ENCODE measurements at regions not wholly inside any gene's neighbourhood (a gene's known extent, or its start where the extent isn't known, plus 50 kb on each side); places are given as distances from the start of the nearest gene placed in this dataset.

DNA sequence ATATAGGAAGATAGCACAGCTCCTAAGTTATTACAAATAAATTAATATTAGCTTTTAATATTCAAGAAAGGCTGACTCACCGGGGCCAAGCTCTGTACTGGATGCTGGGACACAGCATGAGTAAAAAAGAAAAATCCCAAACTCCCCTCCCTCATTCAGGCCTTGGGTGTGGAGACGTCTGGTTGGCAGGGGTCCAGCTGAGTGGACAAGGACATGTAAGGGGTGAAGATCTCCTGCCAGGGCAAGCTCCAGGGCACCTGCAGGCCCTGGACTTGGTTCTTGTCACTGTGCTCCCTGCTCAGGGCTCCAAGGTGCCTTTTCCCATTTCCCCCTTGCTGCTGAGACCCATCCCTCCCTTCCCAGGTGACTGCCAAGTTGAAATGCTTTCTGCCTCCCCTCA is 388.5 kb downstream of the ENC1 start:
- TF ChIP-seq, protein P1, sequence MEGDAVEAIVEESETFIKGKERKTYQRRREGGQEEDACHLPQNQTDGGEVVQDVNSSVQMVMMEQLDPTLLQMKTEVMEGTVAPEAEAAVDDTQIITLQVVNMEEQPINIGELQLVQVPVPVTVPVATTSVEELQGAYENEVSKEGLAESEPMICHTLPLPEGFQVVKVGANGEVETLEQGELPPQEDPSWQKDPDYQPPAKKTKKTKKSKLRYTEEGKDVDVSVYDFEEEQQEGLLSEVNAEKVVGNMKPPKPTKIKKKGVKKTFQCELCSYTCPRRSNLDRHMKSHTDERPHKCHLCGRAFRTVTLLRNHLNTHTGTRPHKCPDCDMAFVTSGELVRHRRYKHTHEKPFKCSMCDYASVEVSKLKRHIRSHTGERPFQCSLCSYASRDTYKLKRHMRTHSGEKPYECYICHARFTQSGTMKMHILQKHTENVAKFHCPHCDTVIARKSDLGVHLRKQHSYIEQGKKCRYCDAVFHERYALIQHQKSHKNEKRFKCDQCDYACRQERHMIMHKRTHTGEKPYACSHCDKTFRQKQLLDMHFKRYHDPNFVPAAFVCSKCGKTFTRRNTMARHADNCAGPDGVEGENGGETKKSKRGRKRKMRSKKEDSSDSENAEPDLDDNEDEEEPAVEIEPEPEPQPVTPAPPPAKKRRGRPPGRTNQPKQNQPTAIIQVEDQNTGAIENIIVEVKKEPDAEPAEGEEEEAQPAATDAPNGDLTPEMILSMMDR (IDR thresholded peaks at IDR 0.05), result no peak

DNA sequence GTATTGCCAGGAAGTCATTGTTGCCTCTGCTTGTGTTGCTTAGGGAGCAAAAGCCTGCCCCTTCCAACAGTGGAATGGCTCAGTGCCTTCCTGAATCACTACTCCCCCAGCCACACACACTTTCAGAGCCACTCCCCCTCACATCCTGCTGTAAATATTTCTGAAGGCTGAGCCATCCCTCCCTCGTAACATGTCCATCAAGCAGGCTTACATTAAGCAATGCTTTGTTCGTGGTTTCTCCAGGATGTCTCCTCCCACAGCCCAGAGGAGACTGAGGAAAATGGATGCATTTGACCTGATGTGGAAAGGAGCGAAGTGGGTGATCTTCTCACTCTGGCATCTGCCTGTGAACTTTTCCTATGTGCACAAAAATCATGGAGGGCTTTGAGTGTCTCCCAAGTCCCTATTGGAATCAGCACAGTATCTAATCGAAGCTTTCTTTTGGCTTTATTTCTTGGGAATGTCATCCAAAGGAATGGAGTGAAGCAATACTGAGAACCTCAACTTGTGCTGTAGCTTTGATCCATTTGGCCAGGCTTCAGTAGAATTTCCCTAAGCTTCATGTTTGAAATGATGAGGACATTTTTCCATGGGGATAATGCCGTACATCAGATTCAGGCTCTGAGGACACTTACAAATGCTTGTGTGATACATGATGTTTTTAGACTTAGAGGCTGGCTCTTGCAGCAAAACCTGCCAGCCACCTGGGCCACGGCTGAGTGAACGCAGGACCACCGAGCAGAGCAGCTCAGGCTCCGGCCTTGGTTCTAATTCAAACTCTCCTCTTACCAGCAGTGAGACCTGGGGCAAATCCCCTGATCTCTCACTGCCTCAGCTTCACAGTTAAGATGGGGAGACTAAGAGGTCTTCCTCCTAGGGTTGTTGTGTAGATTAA is 389.1 kb downstream of the ENC1 start:
- TF ChIP-seq, protein P1 (IDR thresholded peaks at IDR 0.05), result no peak

DNA sequence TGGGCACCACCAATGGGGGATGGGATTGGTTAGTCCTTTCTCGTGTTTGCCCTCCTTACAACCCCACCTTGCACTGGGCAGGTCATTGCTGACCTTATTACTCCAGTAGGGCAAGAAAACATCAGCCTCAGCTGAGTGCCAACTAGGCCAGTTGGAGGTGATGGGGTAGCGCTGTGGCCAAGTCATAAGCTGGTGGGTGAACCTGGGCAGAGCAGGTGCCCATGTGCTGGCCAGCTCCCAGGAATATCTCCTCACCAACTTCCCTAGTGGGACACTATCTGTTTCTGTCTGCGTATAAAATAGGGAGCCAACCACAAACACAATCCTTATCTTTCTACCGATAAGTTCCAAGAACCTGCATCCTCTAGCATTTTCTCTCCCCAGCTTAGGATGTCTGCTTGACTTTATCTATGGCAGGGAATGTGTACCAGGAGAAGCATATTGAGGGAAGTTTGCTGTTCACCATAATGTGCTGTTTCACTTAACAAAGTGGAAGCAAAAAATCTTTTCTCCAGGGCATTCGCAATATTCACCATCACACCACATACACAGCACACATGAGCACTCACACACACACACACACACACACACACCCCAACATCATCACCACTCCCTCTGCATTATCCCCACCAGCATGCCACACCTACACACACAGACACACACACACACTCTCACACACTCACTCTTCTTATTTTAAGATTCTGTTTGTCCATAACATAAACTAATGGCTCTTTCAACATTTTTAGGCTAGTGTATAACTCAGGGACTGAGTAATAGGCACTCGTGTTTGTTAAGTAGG is 390.0 kb downstream of the ENC1 start:
- TF ChIP-seq, protein P1 (IDR thresholded peaks at IDR 0.05), result no peak

DNA sequence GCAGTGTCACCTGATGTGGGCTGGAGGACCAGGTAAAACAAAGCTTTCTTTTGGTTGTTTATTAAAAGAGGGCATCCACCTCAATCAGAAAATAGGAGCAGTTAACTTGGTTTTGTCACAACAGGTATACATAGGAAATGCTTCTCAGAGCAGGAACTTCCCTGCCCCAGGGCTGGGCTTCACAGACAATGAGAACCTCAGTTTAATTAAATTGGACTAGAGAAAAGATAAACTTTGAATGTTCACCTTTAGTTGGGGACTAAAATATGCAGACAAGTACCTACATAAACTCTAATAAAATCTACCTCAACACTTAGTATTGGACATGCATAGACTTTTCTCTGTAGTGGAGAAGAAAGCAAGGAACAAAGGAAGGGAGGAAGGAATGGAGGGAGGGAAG is 392.0 kb downstream of the ENC1 start:
- TF ChIP-seq, protein P1 (IDR thresholded peaks at IDR 0.05), result no peak

- TF ChIP-seq, protein P1 (IDR thresholded peaks at IDR 0.05), result no peak
Measured at GRCh38 chr5:74244406-74244805, 396.1 kb downstream of the ENC1 start.

- TF ChIP-seq, protein P1 (IDR thresholded peaks at IDR 0.05), result no peak
Measured at GRCh38 chr5:74243634-74244033, 396.9 kb downstream of the ENC1 start.

DNA sequence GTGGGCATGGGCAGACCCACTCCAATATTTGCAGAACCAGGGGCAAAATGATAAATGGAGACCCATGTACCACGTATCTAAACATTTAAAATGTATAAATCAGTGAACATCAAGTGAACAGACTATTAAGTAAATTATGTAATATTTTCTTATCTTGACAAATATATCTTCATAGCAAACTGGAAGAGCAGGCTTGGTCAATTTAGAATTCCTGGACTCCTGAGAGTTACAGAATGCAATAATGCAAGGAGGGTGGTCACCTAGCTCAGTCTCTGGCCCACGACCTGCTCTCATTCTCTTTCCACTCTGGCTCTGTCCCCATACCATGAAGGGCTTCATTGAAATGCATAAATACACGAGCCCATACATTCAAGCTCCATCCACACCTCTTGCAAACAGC is 398.0 kb downstream of the ENC1 start:
- TF ChIP-seq, protein P1 (IDR thresholded peaks at IDR 0.05), result no peak

Data from LNCAP (cell line).